Muscle of leg (tissue), 3 donors: ENCODE measurements at regions not wholly inside any gene's neighbourhood (a gene's known extent, or its start where the extent isn't known, plus 50 kb on each side); places are given as distances from the start of the nearest gene placed in this dataset.

ENCODE experiments used
- DNase-seq: peaks from one replicate; pipeline ENCODE4 v3.0.0; 2013
- H3K27ac ChIP-seq: one replicate; pipeline ENCODE4 v1.5.1; 2013; ENCODE audit warnings: mild to moderate bottlenecking, low read length, control low read depth
- H3K27me3 ChIP-seq: one replicate; pipeline ENCODE4 v1.6.1; 2013; ENCODE audit warnings: low read length; ENCODE audit not compliant: control insufficient read depth, insufficient read depth
- H3K36me3 ChIP-seq: one replicate; pipeline ENCODE4 v1.6.1; 2013; ENCODE audit warnings: low read length; ENCODE audit not compliant: control insufficient read depth, insufficient read depth
- H3K4me1 ChIP-seq: one replicate; pipeline ENCODE4 v1.6.1; 2013; ENCODE audit warnings: low read length; ENCODE audit not compliant: control insufficient read depth, insufficient read depth
- H3K4me3 ChIP-seq: one replicate; pipeline ENCODE4 v1.5.1; 2013; ENCODE audit warnings: low read length, control low read depth
- H3K9me3 ChIP-seq: replicated peaks from 2 replicates; pipeline ENCODE4 v1.6.1; 2013; ENCODE audit warnings: low read depth, low read length; ENCODE audit not compliant: control insufficient read depth
- WGBS: methylation state at CpG from one replicate; pipeline ENCODE4 v1.1.5; 2013; ENCODE audit warnings: missing lambda C conversion rate; ENCODE audit not compliant: insufficient coverage; 5-methylcytosine and 5-hydroxymethylcytosine counted together

DNA sequence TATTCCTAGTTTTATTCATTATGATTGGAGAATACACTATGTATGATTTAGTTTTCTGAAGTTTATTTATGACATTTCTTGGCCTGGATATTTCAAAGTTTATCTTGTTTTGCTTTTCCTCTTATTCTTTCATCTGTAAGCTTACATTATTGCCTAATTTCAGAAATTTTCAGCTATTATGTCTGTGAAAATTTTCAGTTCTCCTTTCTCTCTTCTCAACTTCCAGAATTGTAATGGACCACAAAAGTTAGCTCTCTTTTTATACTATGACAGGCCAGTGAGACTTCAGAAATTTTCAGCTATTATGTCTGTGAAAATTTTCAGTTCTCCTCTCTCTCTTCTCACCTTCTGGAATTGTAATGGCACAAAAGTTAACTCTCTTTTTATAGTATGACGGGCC, 97.2 kb upstream of the SCN7A start:
- H3K27ac ChIP-seq = no peak overlapping the region
- no peaks in the 10 kb centered on the region for H3K27me3 ChIP-seq
- no CpG with 5 or more reads among the region's 1 CpG for WGBS
- H3K4me1 ChIP-seq = no peaks in the 10 kb centered on the region
- H3K36me3 ChIP-seq = no peaks in the 10 kb centered on the region
- H3K9me3 ChIP-seq = no peaks in the 10 kb centered on the region
- DNase-seq = no peak
- no peak overlapping the region for H3K4me3 ChIP-seq

- WGBS = no CpG with 5 or more reads among the region's 3 CpGs
- Histone ChIP-seq H3K36me3 (no peaks in the 10 kb centered on the region), H3K4me3 (no peak overlapping the region), H3K4me1 (no peaks in the 10 kb centered on the region), H3K27me3 (no peaks in the 10 kb centered on the region), H3K9me3 (no peaks in the 10 kb centered on the region), H3K27ac (no peak overlapping the region)
- peak; percentile 20 for DNase-seq
These were observed 79.3 kb upstream of the SCN7A start for GRCh38 chr2:166573391-166573790.

- H3K4me1 ChIP-seq = no peaks in the 10 kb centered on the region
- no peak overlapping the region for H3K27ac ChIP-seq
- no peaks in the 10 kb centered on the region for H3K9me3 ChIP-seq
- DNase-seq = no peak
- no peak overlapping the region for H3K4me3 ChIP-seq
- no peaks in the 10 kb centered on the region for H3K36me3 ChIP-seq
- H3K27me3 ChIP-seq = no peaks in the 10 kb centered on the region
These were observed 78.9 kb upstream of the SCN7A start for GRCh38 chr2:166572937-166573336.

DNA sequence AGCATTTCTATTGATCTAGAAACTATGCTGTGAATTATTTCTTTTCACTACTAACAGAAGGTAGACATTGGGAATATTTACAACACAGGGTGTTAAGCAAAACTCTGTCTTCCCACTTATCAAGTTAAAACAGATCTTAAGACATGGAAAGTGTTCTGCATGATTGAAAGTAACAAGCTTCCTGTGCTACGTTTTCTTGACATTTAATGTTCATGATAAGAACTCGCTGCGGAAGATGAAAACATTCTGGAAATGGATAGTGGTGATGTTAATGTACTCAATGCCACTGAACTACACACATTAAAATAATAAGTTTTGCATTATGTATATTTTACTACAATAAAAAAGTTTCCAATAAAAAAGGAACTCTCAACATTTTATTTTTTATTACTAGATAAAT, 74.4 kb upstream of the SCN7A start:
- DNase-seq = no peak
- Histone ChIP-seq H3K4me1 (no peaks in the 10 kb centered on the region), H3K9me3 (no peaks in the 10 kb centered on the region), H3K27ac (no peak overlapping the region), H3K4me3 (no peak overlapping the region), H3K36me3 (no peaks in the 10 kb centered on the region), H3K27me3 (no peaks in the 10 kb centered on the region)
- WGBS = no CpG with 5 or more reads among the region's 3 CpGs

DNA sequence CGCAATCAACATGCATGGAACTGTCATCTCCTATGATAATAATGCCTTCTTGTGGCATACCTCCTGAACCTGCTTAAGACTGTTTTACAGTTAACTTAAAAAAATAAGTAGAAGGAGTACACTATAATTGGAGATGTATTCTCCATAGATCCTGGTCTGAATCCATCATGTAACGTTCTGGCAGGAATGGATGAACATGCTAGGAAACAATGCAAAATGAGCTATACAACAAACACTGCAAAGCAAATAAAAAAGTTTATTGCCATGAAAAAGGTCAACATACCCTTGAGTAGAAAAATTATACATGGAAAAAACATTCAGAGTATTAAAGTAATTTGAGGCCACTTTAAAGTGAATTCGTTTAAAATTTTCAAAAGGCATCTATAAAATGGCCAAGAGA, 71.5 kb upstream of the SCN7A start:
- Histone ChIP-seq H3K27ac (no peak overlapping the region), H3K4me1 (no peaks in the 10 kb centered on the region), H3K9me3 (no peaks in the 10 kb centered on the region), H3K27me3 (no peaks in the 10 kb centered on the region), H3K4me3 (no peak overlapping the region), H3K36me3 (no peaks in the 10 kb centered on the region)
- no peak for DNase-seq
- no CpG with 5 or more reads among the region's 3 CpGs for WGBS

DNA sequence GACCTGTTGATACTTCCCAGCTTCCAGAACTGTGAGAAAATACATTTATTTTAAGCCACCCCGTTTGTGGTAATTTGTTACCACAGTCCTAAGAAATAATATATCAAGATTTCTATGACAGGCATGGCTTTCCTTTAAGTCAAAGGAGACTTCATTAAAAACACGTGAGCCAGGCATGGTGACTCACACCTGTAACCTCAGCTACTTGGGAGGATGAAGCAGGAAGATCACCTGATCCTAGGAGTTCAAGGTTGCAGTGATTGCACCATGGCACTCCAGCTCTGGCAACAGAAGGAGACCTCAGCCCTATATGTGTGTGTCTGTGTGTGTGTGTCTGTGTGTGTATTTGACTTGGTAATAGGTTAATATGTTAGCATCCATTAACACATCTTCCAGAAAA, 69.8 kb upstream of the SCN7A start:
- no CpG with 5 or more reads among the region's 2 CpGs for WGBS
- Histone ChIP-seq H3K27me3 (no peaks in the 10 kb centered on the region), H3K27ac (no peak overlapping the region), H3K4me3 (no peak overlapping the region), H3K4me1 (no peaks in the 10 kb centered on the region), H3K36me3 (no peaks in the 10 kb centered on the region), H3K9me3 (no peaks in the 10 kb centered on the region)
- no peak for DNase-seq

- WGBS = no CpG with 5 or more reads among the region's 2 CpGs
- H3K36me3 ChIP-seq = no peaks in the 10 kb centered on the region
- H3K9me3 ChIP-seq = no peaks in the 10 kb centered on the region
- DNase-seq = no peak
- H3K27ac ChIP-seq = no peak overlapping the region
- no peaks in the 10 kb centered on the region for H3K4me1 ChIP-seq
- H3K27me3 ChIP-seq = no peaks in the 10 kb centered on the region
- no peak overlapping the region for H3K4me3 ChIP-seq
These were observed 66.0 kb upstream of the SCN7A start for GRCh38 chr2:166560022-166560421.

- Histone ChIP-seq H3K9me3 (no peaks in the 10 kb centered on the region), H3K36me3 (no peaks in the 10 kb centered on the region), H3K4me1 (no peaks in the 10 kb centered on the region), H3K27ac (no peak overlapping the region), H3K27me3 (no peaks in the 10 kb centered on the region), H3K4me3 (no peak overlapping the region)
- no peak for DNase-seq
These were observed 56.9 kb upstream of the SCN7A start for GRCh38 chr2:166550923-166551322.

DNA sequence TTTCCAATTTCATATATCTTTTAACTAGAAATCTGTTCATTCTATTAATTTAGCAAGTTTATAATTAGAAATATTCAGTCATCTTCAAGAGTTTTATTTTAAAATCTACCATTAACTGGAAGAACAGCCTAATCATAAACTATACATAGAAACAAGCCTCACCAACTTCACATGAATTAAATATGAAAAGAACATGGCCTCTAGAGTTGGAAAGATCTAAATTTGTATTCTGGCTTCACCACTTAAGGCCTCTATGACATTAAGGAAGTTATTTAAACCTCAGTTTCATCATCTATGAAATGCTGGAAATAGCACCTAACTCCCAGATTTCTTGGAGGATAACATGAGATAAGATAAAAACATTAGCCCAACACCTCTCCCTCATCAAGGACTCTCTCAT, 51.4 kb upstream of the SCN7A start:
- Histone ChIP-seq H3K4me1 (no peaks in the 10 kb centered on the region), H3K9me3 (no peaks in the 10 kb centered on the region), H3K27ac (no peak overlapping the region), H3K4me3 (no peak overlapping the region), H3K27me3 (no peaks in the 10 kb centered on the region), H3K36me3 (no peaks in the 10 kb centered on the region)
- no peak for DNase-seq
